D721Med (cell line): ENCODE measurements at regions not wholly inside any gene's neighbourhood (a gene's known extent, or its start where the extent isn't known, plus 50 kb on each side); places are given as distances from the start of the nearest gene placed in this dataset.

Experiments used
- DNase-seq: peaks from one replicate; pipeline ENCODE4 v3.0.0; 2011; ENCODE audit warnings: low spot score; ENCODE audit not compliant: insufficient read length
- FAIRE-seq: peaks from 2 replicates; lab custom pipeline; 2011; peaks lifted over from hg19 to GRCh38; lab: Jason Lieb, UNC
- TF ChIP-seq, protein P1 (sequence below): IDR thresholded peaks from 2 replicates; pipeline ENCODE4 v1.5.1; 2012; ENCODE audit warnings: mild to moderate bottlenecking, control low read depth; ENCODE audit not compliant: insufficient read depth; ENCODE audit errors: missing control alignments

GRCh38 chr5:18305288-18305924 is 671.1 kb downstream of the TAF11L14 start:
- DNase-seq (peak; percentile 37), FAIRE-seq (peak; percentile 95)

GRCh38 chr5:18311266-18311665 is 677.0 kb downstream of the TAF11L14 start:
- TF ChIP-seq, protein P1, sequence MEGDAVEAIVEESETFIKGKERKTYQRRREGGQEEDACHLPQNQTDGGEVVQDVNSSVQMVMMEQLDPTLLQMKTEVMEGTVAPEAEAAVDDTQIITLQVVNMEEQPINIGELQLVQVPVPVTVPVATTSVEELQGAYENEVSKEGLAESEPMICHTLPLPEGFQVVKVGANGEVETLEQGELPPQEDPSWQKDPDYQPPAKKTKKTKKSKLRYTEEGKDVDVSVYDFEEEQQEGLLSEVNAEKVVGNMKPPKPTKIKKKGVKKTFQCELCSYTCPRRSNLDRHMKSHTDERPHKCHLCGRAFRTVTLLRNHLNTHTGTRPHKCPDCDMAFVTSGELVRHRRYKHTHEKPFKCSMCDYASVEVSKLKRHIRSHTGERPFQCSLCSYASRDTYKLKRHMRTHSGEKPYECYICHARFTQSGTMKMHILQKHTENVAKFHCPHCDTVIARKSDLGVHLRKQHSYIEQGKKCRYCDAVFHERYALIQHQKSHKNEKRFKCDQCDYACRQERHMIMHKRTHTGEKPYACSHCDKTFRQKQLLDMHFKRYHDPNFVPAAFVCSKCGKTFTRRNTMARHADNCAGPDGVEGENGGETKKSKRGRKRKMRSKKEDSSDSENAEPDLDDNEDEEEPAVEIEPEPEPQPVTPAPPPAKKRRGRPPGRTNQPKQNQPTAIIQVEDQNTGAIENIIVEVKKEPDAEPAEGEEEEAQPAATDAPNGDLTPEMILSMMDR: no peak
- no peak for DNase-seq
- no peak for FAIRE-seq

More at GRCh38 chr5:18305288-18305924, 671.1 kb downstream of the TAF11L14 start:
- TF ChIP-seq, protein P1: peak; percentile 88

DNA sequence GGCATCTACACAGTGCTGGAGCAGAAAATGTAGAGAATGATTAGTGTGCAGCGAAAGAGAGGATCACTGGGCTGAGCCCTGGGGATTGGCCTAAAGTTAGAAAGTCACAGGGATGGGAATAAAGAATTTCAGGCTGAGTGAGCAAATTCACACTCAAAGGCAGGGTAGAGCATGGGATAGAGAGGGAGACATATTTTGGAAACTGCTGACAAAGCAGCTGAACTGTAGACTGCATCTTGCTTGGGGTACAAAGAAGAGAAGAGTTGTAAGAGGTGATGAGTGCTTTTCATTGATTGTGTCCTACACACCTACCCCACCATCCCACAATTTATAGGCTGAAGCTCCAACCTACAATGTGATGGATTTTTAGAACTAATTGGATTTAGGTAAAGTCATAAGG is 677.8 kb downstream of the TAF11L14 start:
- FAIRE-seq: no peak
- DNase-seq: no peak
- TF ChIP-seq, protein P1: no peak

DNA sequence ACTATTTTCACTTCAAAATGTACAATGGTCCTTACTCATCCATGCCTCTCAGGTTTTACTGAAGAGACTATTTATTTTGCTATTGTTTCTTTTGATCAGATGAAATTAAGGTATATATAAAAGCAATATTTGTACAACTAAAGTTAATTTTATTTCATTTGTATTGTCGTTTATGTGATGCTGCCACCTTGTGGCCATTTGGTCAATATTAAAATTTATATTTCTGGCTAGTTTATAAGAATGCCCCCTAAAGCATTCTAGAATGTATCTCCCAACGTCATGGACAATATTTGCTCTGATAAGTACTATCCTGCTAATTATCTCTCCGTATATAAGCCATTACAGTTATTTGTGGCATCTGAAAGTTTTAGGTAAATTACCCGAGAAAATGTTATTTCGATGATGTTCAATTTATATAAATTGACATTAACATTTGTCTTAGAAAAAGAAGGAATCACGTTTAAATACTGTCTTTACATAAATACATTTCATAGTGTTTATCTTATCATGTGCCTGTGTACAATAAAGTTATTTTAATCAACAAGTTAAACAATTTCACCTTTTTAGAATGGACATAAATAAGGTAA is 680.0 kb downstream of the TAF11L14 start:
- DNase-seq: no peak
- FAIRE-seq: no peak
- TF ChIP-seq, protein P1: peak; percentile 53

GRCh38 chr5:18321262-18321942 is 687.1 kb downstream of the TAF11L14 start:
- DNase-seq (no peak), FAIRE-seq (no peak)
- TF ChIP-seq, protein P1: no peak

DNA sequence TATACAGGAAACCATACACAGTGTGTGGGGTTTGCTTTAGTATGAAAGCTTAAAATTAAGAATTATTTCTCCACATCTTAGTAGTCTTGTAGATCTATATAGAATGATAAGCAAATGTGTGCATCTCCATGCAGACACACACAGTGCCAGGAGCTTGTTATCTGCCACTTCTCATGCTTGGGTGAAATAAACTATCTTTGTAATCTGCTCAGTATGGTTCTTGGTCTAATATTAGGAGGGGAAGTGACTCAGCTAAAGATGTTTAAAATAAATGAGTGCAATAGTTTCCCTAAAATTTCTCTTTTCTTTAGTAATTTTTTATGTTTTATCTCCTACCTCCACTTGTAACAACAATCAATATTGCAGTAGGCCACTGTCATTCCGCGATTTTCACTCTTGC is 689.6 kb downstream of the TAF11L14 start:
- TF ChIP-seq, protein P1: no peak
- FAIRE-seq: no peak
- no peak for DNase-seq
